Naive thymus-derived CD4-positive, alpha-beta T cell (primary cell): ENCODE measurements at regions not wholly inside any gene's neighbourhood (a gene's known extent, or its start where the extent isn't known, plus 50 kb on each side); places are given as distances from the start of the nearest gene placed in this dataset.

Experiments
- ATAC-seq: fragments of 150-1000 bp; cut with Tn5 transposase; 2 replicates; pipeline ENCODE4 v1.10.0; 2021; ENCODE audit warnings: mild to moderate bottlenecking, moderate library complexity
- CTCF ChIA-PET: fragments of 350-600 bp; sonication (Branson Sonifier 250); formaldehyde crosslinking; loops from one replicate; lab custom pipeline; 2021; ENCODE audit warnings: antibody characterized with exemption; lab: Charles Lee
- POLR2A ChIA-PET: fragments of 350-600 bp; sonication (Branson Sonifier 250); formaldehyde crosslinking; loops from one replicate; lab custom pipeline; 2021; ENCODE audit warnings: antibody characterized with exemption, inconsistent platforms; lab: Charles Lee
- DNase-seq, 9 donors: peaks; one replicate each; pipeline versions ENCODE4 v3.0.0 to v3.0.0-alpha.2; 2020 to 2022; ENCODE audit warnings: mixed read lengths in 1 of 9
- H3K27ac ChIP-seq: one replicate; pipeline ENCODE4 v1.7.0; 2013; ENCODE audit warnings: mild to moderate bottlenecking, low read depth, low read length, moderate library complexity
- H3K27me3 ChIP-seq, 2 donors: one replicate each; pipeline ENCODE4 v1.7.0; 2013; ENCODE audit warnings: low read length in 2 of 2, mild to moderate bottlenecking in 2 of 2, moderate library complexity in 2 of 2; ENCODE audit not compliant: control insufficient read depth in 2 of 2, insufficient read depth in 2 of 2
- H3K36me3 ChIP-seq, 3 experiments: 1 replicate in 2 of 3; 2 replicates in 1 of 3; pipeline ENCODE4 v1.7.0; 2013; ENCODE audit warnings: low read length in 3 of 3, mild to moderate bottlenecking in 3 of 3, moderate library complexity in 1 of 3; ENCODE audit not compliant: insufficient read depth in 3 of 3, control insufficient read depth in 2 of 3
- H3K4me1 ChIP-seq, 2 donors: one replicate each; pipeline ENCODE4 v1.7.0; 2013; ENCODE audit warnings: low read length in 2 of 2, mild to moderate bottlenecking in 2 of 2, moderate library complexity in 1 of 2; ENCODE audit not compliant: control insufficient read depth in 2 of 2, insufficient read depth in 2 of 2
- H3K4me3 ChIP-seq: 2 replicates; pipeline ENCODE4 v1.7.0; 2013; ENCODE audit warnings: mild to moderate bottlenecking, low read length
- H3K9me3 ChIP-seq, 3 experiments: 1 replicate in 2 of 3; 2 replicates in 1 of 3; pipeline ENCODE4 v1.7.0; 2013; ENCODE audit warnings: low read length in 3 of 3; ENCODE audit not compliant: control insufficient read depth in 2 of 3
- H3K27ac Mint-ChIP-seq, 9 donors: one replicate each; pipeline ENCODE4 v1.8.0; 2020 to 2022; ENCODE audit warnings: mixed read lengths in 9 of 9, mild to moderate bottlenecking in 8 of 9, moderate library complexity in 5 of 9, inconsistent platforms in 2 of 9
- H3K27me3 Mint-ChIP-seq, 5 donors: one replicate each; pipeline ENCODE4 v1.8.0; 2021 to 2022; ENCODE audit warnings: mixed read lengths in 5 of 5, mild to moderate bottlenecking in 1 of 5
- H3K36me3 Mint-ChIP-seq, 5 donors: one replicate each; pipeline ENCODE4 v1.8.0; 2020 to 2022; ENCODE audit warnings: mixed read lengths in 5 of 5, mild to moderate bottlenecking in 3 of 5, inconsistent platforms in 1 of 5
- H3K4me1 Mint-ChIP-seq, 7 donors: one replicate each; pipeline ENCODE4 v1.8.0; 2020 to 2022; ENCODE audit warnings: mixed read lengths in 7 of 7, mild to moderate bottlenecking in 3 of 7, inconsistent platforms in 1 of 7
- H3K4me3 Mint-ChIP-seq, 10 donors: one replicate each; pipeline ENCODE4 v1.8.0; 2020 to 2022; ENCODE audit warnings: mild to moderate bottlenecking in 10 of 10, mixed read lengths in 10 of 10, moderate library complexity in 6 of 10, inconsistent platforms in 2 of 10
- H3K9me3 Mint-ChIP-seq, 11 donors: one replicate each; pipeline ENCODE4 v1.8.0; 2020 to 2022; ENCODE audit warnings: mixed read lengths in 11 of 11, mild to moderate bottlenecking in 4 of 11, inconsistent platforms in 1 of 11, moderate library complexity in 1 of 11
- intact Hi-C, 2 donors: fragments of 100-400 bp; cut with micrococcal nuclease; formaldehyde crosslinking; loops; one replicate each; pipeline ENCODE4 v1.15.1; 2023

DNA sequence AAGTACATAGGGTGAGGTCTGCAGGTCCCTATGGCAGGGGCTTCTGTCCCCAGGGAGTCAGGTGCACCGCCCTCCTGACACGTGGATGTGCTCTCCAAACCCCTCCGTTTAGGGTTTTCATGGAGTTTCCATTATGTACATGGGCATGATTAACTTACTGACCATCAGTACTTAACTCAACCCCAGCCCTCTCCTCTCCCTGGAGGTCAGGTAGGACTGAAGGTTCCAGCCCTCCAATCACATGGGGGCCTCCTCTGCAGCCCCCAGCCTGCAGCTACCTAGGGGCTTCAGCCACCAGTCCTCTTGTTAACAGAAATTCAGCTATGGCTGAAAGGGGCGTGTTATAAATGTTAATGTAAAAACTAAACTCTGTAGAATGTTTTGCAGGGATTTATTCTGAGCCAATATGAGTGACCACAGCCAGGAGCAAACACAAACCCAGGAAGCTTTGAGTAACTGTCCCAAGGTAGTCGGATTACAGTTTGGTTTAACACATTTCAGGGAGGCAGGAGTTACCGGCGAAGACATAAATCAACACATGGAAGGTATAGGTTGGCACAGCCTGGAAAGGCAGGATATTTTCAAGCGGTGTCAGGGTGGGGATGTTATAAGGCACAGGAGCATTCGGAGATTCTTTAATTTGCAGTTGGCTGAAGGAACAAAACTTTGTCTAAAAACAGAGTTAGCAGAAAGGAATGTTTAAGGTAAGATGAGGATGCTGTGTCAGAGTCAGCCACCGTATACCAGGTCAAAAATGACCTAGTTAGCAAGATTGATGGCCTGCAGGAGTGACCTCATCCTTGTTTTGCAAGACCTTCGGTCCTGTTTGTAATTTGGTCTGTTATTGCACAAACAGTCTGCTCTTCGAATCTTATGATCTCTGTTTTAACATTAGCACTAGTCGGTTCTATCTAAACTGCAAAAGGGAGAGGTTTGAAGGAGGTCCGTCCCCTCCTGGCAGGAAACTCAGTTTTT is 75.2 kb downstream of the TNFAIP2 start:
- peaks cover 0 to 2% (median 0%) of the 10 kb centered on the region in 7 donors for H3K4me1 Mint-ChIP-seq
- H3K4me1 ChIP-seq = no peaks in the 10 kb centered on the region
- POLR2A ChIA-PET = no interaction called here
- no peaks in the 10 kb centered on the region for H3K9me3 ChIP-seq
- no peaks in the 10 kb centered on the region for H3K36me3 ChIP-seq
- H3K27me3 ChIP-seq = no peaks in the 10 kb centered on the region
- no peak for DNase-seq
- no peak overlapping the region for H3K4me3 ChIP-seq
- intact Hi-C loops = no loop called here
- no peak overlapping the region for H3K27ac Mint-ChIP-seq
- no peaks in the 10 kb centered on the region for H3K36me3 Mint-ChIP-seq
- H3K27me3 Mint-ChIP-seq = peaks cover 4 to 28% (median 14%) of the 10 kb centered on the region in 5 donors
- H3K27ac ChIP-seq = no peak overlapping the region
- ATAC-seq = no peak
- no peak overlapping the region for H3K4me3 Mint-ChIP-seq
- peaks cover 0 to 22% (median 4%) of the 10 kb centered on the region in 11 donors for H3K9me3 Mint-ChIP-seq
- CTCF ChIA-PET = no interaction called here

- DNase-seq = no peak
- no peaks in the 10 kb centered on the region for H3K4me1 ChIP-seq
- H3K27me3 ChIP-seq = no peaks in the 10 kb centered on the region
- no peak overlapping the region for H3K4me3 ChIP-seq
- no peak overlapping the region for H3K27ac Mint-ChIP-seq
- peaks cover 0 to 6% (median 0%) of the 10 kb centered on the region in 5 donors for H3K36me3 Mint-ChIP-seq
- intact Hi-C loops = no loop called here
- peaks cover 0 to 29% (median 10%) of the 10 kb centered on the region in 11 donors for H3K9me3 Mint-ChIP-seq
- no peak for ATAC-seq
- H3K36me3 ChIP-seq = no peaks in the 10 kb centered on the region
- CTCF ChIA-PET = no interaction called here
- H3K9me3 ChIP-seq = peaks cover 0 to 7% (median 0%) of the 10 kb centered on the region in 3 experiments
- peaks cover 9 to 35% (median 17%) of the 10 kb centered on the region in 5 donors for H3K27me3 Mint-ChIP-seq
- POLR2A ChIA-PET = no interaction called here
- H3K27ac ChIP-seq = no peak overlapping the region
- no peak overlapping the region for H3K4me3 Mint-ChIP-seq
- H3K4me1 Mint-ChIP-seq = peaks cover 0 to 2% (median 0%) of the 10 kb centered on the region in 7 donors
Observed at GRCh38 chr14:103199124-103199523, 75.9 kb downstream of the TNFAIP2 start.

- peaks cover 0 to 26% (median 0%) of the 10 kb centered on the region in 3 experiments for H3K9me3 ChIP-seq
- intact Hi-C loops = no loop called here
- H3K36me3 Mint-ChIP-seq = peaks cover 0 to 12% (median 0%) of the 10 kb centered on the region in 5 donors
- H3K27me3 Mint-ChIP-seq = peaks cover 10 to 31% (median 21%) of the 10 kb centered on the region in 5 donors
- no peak overlapping the region for H3K27ac Mint-ChIP-seq
- H3K4me3 ChIP-seq = no peak overlapping the region
- H3K27me3 ChIP-seq = no peaks in the 10 kb centered on the region
- ChIA-PET CTCF (no interaction called here), POLR2A (no interaction called here)
- DNase-seq (no peak), ATAC-seq (no peak)
- H3K4me1 Mint-ChIP-seq = no peaks in the 10 kb centered on the region
- H3K27ac ChIP-seq = no peak overlapping the region
- H3K9me3 Mint-ChIP-seq = peaks cover 0 to 48% (median 24%) of the 10 kb centered on the region in 11 donors
- no peaks in the 10 kb centered on the region for H3K36me3 ChIP-seq
- no peaks in the 10 kb centered on the region for H3K4me1 ChIP-seq
- no peak overlapping the region for H3K4me3 Mint-ChIP-seq
Observed at GRCh38 chr14:103201801-103202200, 78.5 kb downstream of the TNFAIP2 start.

- no peak overlapping the region for H3K27ac Mint-ChIP-seq
- no peak overlapping the region for H3K4me3 Mint-ChIP-seq
- peaks cover 27 to 57% (median 36%) of the 10 kb centered on the region in 5 donors for H3K27me3 Mint-ChIP-seq
- Histone ChIP-seq H3K4me1 (no peaks in the 10 kb centered on the region), H3K27me3 (no peaks in the 10 kb centered on the region), H3K27ac (no peak overlapping the region), H3K9me3 (peaks cover 0 to 26% (median 0%) of the 10 kb centered on the region in 3 experiments), H3K4me3 (no peak overlapping the region), H3K36me3 (no peaks in the 10 kb centered on the region)
- CTCF ChIA-PET = no interaction called here
- ATAC-seq (no peak), DNase-seq (no peak)
- POLR2A ChIA-PET = no interaction called here
- H3K36me3 Mint-ChIP-seq = peaks cover 0 to 19% (median 6%) of the 10 kb centered on the region in 5 donors
- H3K4me1 Mint-ChIP-seq = peaks cover 0 to 6% (median 0%) of the 10 kb centered on the region in 7 donors
- peaks cover 0 to 59% (median 24%) of the 10 kb centered on the region in 11 donors for H3K9me3 Mint-ChIP-seq
- intact Hi-C loops = no loop called here
Observed at GRCh38 chr14:103204852-103205540, 81.7 kb downstream of the TNFAIP2 start.

GRCh38 chr14:103205541-103205906 is 82.3 kb downstream of the TNFAIP2 start:
- ChIA-PET CTCF (no interaction called here), POLR2A (no interaction called here)
- Histone ChIP-seq H3K9me3 (peaks cover 0 to 26% (median 0%) of the 10 kb centered on the region in 3 experiments), H3K4me1 (no peaks in the 10 kb centered on the region), H3K27ac (no peak overlapping the region), H3K36me3 (no peaks in the 10 kb centered on the region), H3K4me3 (no peak overlapping the region), H3K27me3 (no peaks in the 10 kb centered on the region)
- Mint-ChIP-seq H3K4me3 (peak overlapping the region in 1 of 10 donors; percentile 11), H3K36me3 (peaks cover 0 to 19% (median 6%) of the 10 kb centered on the region in 5 donors), H3K9me3 (peaks cover 0 to 59% (median 24%) of the 10 kb centered on the region in 11 donors), H3K4me1 (peaks cover 0 to 6% (median 0%) of the 10 kb centered on the region in 7 donors), H3K27me3 (peaks cover 32 to 59% (median 36%) of the 10 kb centered on the region in 5 donors), H3K27ac (no peak overlapping the region)
- no peak for ATAC-seq
- no peak for DNase-seq
- intact Hi-C loops = no loop called here

DNA sequence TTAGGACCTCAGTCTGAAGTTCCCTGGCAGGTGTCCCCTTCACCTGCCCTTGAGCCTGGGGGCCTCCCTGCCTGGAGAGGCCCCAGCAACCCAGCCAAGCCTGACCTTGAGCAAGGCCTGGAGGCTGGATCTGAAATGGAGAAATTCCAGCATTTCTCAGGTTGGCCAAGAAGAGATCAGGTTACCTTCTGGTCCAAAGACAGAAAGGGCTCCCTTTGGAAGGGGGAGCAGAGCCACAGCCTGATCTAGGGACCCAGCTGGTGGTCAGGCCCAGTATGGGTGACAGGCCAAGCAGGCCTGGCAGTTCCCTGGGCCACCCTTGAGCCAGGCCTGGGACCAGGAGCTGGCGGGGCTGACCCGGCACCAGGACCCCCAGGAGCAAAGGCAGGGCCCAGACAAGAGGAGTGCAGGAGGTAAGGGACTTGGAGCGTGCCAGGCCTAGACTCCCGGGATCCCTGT is 82.8 kb downstream of the TNFAIP2 start:
- Histone ChIP-seq H3K4me3 (no peak overlapping the region), H3K4me1 (no peaks in the 10 kb centered on the region), H3K27ac (no peak overlapping the region), H3K27me3 (no peaks in the 10 kb centered on the region), H3K36me3 (no peaks in the 10 kb centered on the region), H3K9me3 (peaks cover 0 to 26% (median 0%) of the 10 kb centered on the region in 3 experiments)
- ChIA-PET POLR2A (no interaction called here), CTCF (no interaction called here)
- peaks cover 0 to 19% (median 6%) of the 10 kb centered on the region in 5 donors for H3K36me3 Mint-ChIP-seq
- peak overlapping the region in 1 of 10 donors; percentile 11 for H3K4me3 Mint-ChIP-seq
- intact Hi-C loops = no loop called here
- no peak overlapping the region for H3K27ac Mint-ChIP-seq
- peaks cover 30 to 60% (median 36%) of the 10 kb centered on the region in 5 donors for H3K27me3 Mint-ChIP-seq
- no peak for DNase-seq
- H3K4me1 Mint-ChIP-seq = peaks cover 0 to 6% (median 0%) of the 10 kb centered on the region in 7 donors
- ATAC-seq = no peak
- peaks cover 0 to 57% (median 23%) of the 10 kb centered on the region in 11 donors for H3K9me3 Mint-ChIP-seq
